Glutamatergic neuron (in vitro differentiated cells): ENCODE measurements at regions not wholly inside any gene's neighbourhood (a gene's known extent, or its start where the extent isn't known, plus 50 kb on each side); places are given as distances from the start of the nearest gene placed in this dataset.

Source experiments
- DNase-seq: peaks from one replicate; pipeline ENCODE4 v3.0.0; 2022
- H3K27ac Mint-ChIP-seq: one replicate; pipeline ENCODE4 v1.8.0; 2020; ENCODE audit warnings: mild to moderate bottlenecking, mixed read lengths, inconsistent platforms; ENCODE audit not compliant: unreplicated experiment
- H3K27me3 Mint-ChIP-seq: one replicate; pipeline ENCODE4 v1.8.0; 2020; ENCODE audit warnings: mild to moderate bottlenecking, moderate library complexity, mixed read lengths, inconsistent platforms; ENCODE audit not compliant: unreplicated experiment
- H3K36me3 Mint-ChIP-seq: one replicate; pipeline ENCODE4 v1.8.0; 2020; ENCODE audit warnings: mild to moderate bottlenecking, mixed read lengths, inconsistent platforms; ENCODE audit not compliant: unreplicated experiment
- H3K4me1 Mint-ChIP-seq: one replicate; pipeline ENCODE4 v1.8.0; 2020; ENCODE audit warnings: mild to moderate bottlenecking, low read depth, mixed read lengths, inconsistent platforms; ENCODE audit not compliant: unreplicated experiment
- H3K4me3 Mint-ChIP-seq: one replicate; pipeline ENCODE4 v1.8.0; 2020; ENCODE audit warnings: mild to moderate bottlenecking, mixed read lengths, inconsistent platforms; ENCODE audit not compliant: unreplicated experiment
- H3K9me3 Mint-ChIP-seq: one replicate; pipeline ENCODE4 v1.8.0; 2020; ENCODE audit warnings: mild to moderate bottlenecking, moderate library complexity, mixed read lengths, inconsistent platforms; ENCODE audit not compliant: unreplicated experiment
- TF ChIP-seq, protein P1 (sequence below): fragments of 200-600 bp; sonication (generic); IDR thresholded peaks from one replicate; pipeline ENCODE4 v1.5.0; 2021; ENCODE audit not compliant: partially characterized antibody, unreplicated experiment

DNA sequence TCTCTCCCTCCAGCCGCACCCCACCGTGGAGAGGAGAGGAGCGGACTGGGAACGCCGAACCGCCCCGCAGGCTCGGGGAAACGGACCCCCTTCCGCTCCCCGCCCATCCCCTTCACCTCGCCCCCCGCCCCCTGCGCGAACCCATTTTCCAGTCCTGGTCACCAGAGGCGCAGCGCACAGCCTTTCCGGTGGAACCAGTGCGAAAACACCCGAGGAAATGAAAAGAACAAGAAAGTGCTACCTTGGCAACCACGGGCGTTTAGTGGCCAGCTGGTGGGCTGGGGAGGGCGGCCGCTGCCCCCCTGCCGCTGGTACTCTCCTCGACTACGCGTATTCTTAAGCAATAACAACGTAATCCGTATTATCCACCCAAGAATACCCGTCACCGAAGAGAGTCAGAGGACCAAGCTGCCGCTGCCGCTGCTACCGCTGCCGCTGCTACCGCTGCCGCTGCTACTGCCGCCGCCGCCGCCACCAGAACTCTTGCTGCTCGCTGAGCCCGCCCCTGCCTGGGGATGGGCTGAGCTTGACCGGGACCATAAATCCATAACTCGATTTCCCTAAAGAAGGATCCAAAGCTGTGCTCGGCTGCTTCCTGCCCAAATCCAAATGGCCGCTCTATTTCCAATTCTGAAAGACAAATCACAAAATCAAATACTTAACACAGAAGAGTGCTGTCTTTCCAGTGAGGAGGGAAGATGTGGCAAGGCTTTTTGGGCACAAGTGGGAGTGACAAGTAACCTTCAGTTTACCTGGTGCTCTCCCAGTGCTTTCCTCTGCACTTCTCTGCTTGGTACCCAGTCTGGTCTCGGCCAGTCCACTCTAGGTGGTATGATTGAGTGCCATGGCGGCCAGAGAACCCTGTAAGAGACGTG is 125.2 kb upstream of the DPYD start:
- Mint-ChIP-seq H3K9me3 (peaks cover 40% of the 10 kb centered on the region), H3K27ac (peak overlapping the region; percentile 88), H3K4me1 (peaks cover 20% of the 10 kb centered on the region), H3K27me3 (peaks cover 21% of the 10 kb centered on the region), H3K4me3 (peak overlapping the region; percentile 93), H3K36me3 (peaks cover 26% of the 10 kb centered on the region)
- TF ChIP-seq, protein P1, sequence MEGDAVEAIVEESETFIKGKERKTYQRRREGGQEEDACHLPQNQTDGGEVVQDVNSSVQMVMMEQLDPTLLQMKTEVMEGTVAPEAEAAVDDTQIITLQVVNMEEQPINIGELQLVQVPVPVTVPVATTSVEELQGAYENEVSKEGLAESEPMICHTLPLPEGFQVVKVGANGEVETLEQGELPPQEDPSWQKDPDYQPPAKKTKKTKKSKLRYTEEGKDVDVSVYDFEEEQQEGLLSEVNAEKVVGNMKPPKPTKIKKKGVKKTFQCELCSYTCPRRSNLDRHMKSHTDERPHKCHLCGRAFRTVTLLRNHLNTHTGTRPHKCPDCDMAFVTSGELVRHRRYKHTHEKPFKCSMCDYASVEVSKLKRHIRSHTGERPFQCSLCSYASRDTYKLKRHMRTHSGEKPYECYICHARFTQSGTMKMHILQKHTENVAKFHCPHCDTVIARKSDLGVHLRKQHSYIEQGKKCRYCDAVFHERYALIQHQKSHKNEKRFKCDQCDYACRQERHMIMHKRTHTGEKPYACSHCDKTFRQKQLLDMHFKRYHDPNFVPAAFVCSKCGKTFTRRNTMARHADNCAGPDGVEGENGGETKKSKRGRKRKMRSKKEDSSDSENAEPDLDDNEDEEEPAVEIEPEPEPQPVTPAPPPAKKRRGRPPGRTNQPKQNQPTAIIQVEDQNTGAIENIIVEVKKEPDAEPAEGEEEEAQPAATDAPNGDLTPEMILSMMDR: no peak
- DNase-seq: peak; percentile 59

DNA sequence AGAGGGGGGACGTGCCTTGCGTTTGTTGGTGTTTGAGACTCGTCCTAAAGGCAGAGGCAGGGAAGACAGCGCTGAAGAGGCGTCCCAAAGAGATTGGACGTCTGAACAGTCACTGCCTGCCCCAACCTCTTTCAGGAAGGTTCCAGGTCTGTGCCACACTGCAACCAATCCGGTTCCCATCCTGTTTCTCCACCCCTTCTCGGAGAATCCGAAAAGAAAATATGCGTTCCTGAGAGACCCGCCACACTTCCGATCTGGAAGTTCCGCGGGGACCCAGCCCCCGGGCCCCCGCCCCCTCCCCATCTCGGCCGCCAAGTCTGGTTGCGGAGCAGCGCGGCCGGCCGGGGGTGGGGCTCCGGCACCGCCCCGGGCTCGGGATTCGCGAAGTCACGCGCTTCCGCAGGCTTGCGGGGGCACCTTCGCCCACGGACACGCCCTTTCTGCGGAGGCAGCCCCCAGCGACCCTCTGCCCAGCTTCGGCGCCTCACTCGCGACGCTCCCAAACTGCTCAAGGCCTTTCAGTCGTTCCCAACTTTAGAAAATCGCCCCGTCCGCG is 124.5 kb upstream of the DPYD start:
- DNase-seq: peak; percentile 23
- TF ChIP-seq, protein P1: no peak
- H3K4me3 Mint-ChIP-seq: peak overlapping the region; percentile 93
- peaks cover 16% of the 10 kb centered on the region for H3K4me1 Mint-ChIP-seq
- peak overlapping the region; percentile 25 for H3K27ac Mint-ChIP-seq
- H3K27me3 Mint-ChIP-seq: peaks cover 21% of the 10 kb centered on the region
- peaks cover 26% of the 10 kb centered on the region for H3K36me3 Mint-ChIP-seq
- H3K9me3 Mint-ChIP-seq: peaks cover 40% of the 10 kb centered on the region

DNA sequence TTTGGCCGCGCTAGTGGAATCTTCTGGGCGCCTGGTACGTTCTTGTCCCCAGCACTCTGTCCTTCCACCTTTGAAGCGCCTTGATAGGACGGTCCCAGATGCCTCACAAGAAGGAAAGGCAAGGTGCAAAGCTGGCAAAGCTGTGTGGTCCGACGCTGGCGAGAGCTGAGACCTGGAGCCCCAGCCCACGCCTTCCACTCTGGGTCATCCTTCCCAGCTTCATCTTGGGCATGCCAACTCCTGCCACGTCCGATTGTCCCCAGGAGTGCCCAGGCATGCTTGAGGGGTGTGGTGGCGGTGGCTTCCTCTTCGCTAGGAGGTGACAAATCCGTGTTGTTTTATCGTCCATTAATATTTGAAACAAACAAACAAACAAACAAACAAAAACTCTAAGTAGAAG is 123.9 kb upstream of the DPYD start:
- peaks cover 26% of the 10 kb centered on the region for H3K36me3 Mint-ChIP-seq
- DNase-seq: no peak
- H3K9me3 Mint-ChIP-seq: peaks cover 40% of the 10 kb centered on the region
- peak overlapping the region; percentile 25 for H3K27ac Mint-ChIP-seq
- peak overlapping the region; percentile 89 for H3K4me3 Mint-ChIP-seq
- TF ChIP-seq, protein P1: no peak
- peaks cover 21% of the 10 kb centered on the region for H3K27me3 Mint-ChIP-seq
- H3K4me1 Mint-ChIP-seq: peaks cover 14% of the 10 kb centered on the region

GRCh38 chr1:98044071-98044697 is 123.3 kb upstream of the DPYD start:
- peaks cover 14% of the 10 kb centered on the region for H3K4me1 Mint-ChIP-seq
- H3K36me3 Mint-ChIP-seq: peaks cover 26% of the 10 kb centered on the region
- no peak for DNase-seq
- TF ChIP-seq, protein P1: no peak
- peaks cover 35% of the 10 kb centered on the region for H3K9me3 Mint-ChIP-seq
- peaks cover 16% of the 10 kb centered on the region for H3K27me3 Mint-ChIP-seq
- H3K27ac Mint-ChIP-seq: peak overlapping the region; percentile 25
- H3K4me3 Mint-ChIP-seq: peak overlapping the region; percentile 89
